ENCODE measurements at regions not wholly inside any gene's neighbourhood (a gene's known extent, or its start where the extent isn't known, plus 50 kb on each side); places are given as distances from the start of the nearest gene placed in this dataset.

DNA sequence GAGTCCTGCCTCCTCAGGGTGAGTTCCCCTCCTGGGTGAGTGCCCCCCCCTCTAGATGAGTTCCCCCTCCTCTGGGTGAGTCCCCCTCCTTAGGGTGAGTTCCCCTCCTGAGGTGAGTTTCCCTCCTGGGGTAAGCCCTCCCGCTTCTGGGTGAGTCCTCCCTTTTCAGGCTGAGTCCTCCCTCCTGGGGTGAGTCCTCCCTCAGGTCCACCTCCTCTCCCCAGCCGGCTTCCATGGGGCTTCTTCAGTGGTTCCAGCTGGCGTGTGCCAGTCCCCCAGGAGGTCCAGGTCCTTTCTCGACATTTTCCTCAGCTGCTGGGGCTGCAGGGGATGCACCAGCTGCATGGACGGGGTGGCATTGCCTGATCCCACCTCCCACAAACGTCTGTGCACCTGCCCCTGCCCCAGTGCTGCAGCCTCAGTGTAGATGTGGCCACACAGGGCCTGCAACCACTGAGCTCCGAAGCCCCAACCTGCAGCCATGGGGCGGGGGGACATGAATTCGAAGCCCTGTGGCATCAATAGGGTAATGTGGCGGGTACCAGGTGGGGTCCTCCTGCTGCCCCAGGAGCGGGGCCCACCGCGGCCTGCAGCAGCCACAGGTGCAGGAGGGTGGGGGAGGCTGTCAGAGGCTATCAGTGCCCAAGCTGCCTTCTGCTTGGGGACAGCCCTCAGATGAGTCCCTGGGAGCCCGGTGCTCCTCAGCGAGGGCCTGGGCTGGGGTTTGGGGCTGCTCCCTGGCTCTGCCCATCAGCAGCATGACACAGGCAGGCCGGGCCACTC, 101.3 kb upstream of the FGF3 start:
- no peaks in the 10 kb centered on the region; the same call in none of the 2 replicates for H3K27me3 ChIP-seq (replicated peaks; ENCODE audit: control insufficient read depth, insufficient read depth, low read length)
- no peak for DNase-seq (ENCODE audit: extremely low read depth, insufficient read length)
- no peaks in the 10 kb centered on the region for H3K36me3 ChIP-seq (ENCODE audit: control insufficient read depth, insufficient read depth, low read length)
- no peak for TF ChIP-seq CTCF (IDR thresholded peaks at IDR 0.05; ENCODE audit: insufficient read depth, low read length, poor library complexity, severe bottlenecking)
- no peak overlapping the region for H3K4me3 ChIP-seq (replicated peaks; ENCODE audit: low read depth, low read length)

DNA sequence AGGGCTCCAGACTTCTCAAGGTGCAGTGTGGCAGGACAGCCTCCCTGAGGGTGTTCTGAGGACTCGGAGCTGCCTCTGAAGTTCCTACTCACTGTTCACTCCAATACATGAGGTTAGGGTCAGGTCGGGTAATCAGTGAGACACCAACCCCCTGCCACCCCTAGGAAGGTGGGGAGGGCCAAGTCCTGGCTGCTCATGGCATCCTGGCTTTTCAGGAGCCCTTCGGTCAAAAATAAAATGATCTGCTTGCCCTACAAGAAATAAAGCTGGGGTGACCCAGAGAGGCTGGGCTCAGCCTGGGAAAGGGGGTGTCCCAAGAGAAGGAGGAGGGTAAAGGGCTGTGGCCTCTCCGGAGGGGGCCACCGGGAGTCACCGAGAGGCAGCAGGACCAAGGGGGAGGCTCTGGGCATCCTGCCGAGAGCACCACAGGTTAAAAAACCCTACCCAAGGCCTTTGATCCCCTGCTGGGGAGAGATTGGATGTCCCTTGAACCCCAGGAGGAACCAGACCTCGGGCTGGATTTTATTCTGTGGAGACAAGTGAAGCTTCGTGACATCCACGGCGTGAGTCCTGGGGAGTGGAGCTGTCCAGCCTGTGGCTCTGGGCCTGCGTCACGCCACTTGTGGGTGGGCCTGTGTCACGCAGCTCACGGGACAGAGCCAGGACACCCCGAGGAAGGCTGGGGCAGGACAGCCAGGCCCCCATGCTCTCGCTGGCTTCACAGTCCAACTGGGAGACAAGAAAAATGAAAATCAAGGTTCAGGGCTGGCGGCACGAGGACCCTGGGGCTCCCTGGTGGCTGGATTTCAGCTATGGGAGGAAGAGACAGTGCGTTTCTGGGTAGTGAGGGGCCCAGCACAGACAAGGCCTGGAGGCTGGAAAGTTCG, 102.2 kb upstream of the FGF3 start:
- no peak for TF ChIP-seq CTCF (IDR thresholded peaks at IDR 0.05; ENCODE audit: insufficient read depth, low read length, poor library complexity, severe bottlenecking)
- Histone ChIP-seq H3K36me3 (ENCODE audit: control insufficient read depth, insufficient read depth, low read length) (no peaks in the 10 kb centered on the region), H3K27me3 (replicated peaks; ENCODE audit: control insufficient read depth, insufficient read depth, low read length) (no peaks in the 10 kb centered on the region; the same call in none of the 2 replicates), H3K4me3 (replicated peaks; ENCODE audit: low read depth, low read length) (no peak overlapping the region)
- no peak for DNase-seq (ENCODE audit: extremely low read depth, insufficient read length)

DNA sequence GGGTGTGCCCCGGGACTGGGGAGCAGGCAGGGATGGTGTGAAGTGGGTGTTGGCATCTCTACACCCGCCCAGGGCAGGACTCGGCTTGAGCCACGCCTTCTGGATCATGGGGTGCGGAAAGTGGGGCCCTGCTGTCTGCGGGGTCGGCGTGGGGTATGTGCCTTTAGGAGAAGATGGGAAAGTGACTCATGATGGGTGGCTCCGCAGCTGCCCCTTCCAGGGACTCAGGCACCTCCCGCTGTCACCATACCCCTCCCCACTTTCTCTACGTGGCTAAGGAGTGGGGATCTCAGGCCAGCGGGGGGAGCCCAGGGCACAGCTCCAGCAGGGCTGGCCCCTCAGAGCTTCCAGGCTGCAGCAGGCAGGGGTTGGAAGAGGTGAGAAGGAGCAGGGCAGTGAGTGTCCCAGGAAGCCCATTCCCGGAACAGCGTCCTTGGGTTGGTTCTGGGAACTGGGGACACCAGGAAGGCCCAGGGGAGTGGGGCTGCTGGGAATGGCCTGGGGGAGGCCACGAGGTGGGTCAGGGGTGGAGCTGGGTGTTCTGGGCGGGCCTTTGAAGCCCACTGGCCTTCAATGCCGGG, 102.9 kb upstream of the FGF3 start:
- no peaks in the 10 kb centered on the region for H3K36me3 ChIP-seq (ENCODE audit: control insufficient read depth, insufficient read depth, low read length)
- no peak for TF ChIP-seq CTCF (IDR thresholded peaks at IDR 0.05; ENCODE audit: insufficient read depth, low read length, poor library complexity, severe bottlenecking)
- DNase-seq (ENCODE audit: extremely low read depth, insufficient read length) = no peak
- H3K27me3 ChIP-seq (replicated peaks; ENCODE audit: control insufficient read depth, insufficient read depth, low read length) = no peaks in the 10 kb centered on the region; the same call in none of the 2 replicates
- no peak overlapping the region for H3K4me3 ChIP-seq (replicated peaks; ENCODE audit: low read depth, low read length)

DNA sequence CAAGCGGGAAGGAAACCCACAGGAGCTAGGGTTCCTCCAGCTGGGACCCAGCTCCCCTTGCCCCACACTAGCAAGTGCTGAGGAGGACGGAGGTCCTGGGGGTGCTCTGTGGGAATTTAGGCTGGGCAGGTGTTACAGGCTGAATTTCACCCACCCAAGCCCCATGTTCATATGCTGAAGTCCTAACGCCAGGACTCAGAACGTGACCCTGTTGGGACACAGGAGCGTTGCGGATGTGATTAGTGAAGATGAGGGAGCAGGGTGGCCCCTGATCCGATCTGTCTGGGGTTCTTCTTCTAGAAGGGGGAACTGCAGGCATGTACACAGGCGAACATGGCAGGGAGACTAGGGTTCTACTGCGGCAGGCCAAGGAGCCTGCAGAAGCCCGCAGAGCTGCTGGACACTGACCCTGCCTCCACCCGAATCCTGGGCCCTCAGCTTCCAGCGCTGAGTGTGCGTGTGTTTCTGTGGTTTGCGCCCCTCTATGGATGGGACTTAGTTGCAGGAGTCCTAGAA, 103.4 kb upstream of the FGF3 start:
- no peak for DNase-seq (ENCODE audit: extremely low read depth, insufficient read length)
- no peaks in the 10 kb centered on the region for H3K36me3 ChIP-seq (ENCODE audit: control insufficient read depth, insufficient read depth, low read length)
- TF ChIP-seq CTCF (IDR thresholded peaks at IDR 0.05; ENCODE audit: insufficient read depth, low read length, poor library complexity, severe bottlenecking) = no peak
- no peaks in the 10 kb centered on the region; the same call in none of the 2 replicates for H3K27me3 ChIP-seq (replicated peaks; ENCODE audit: control insufficient read depth, insufficient read depth, low read length)
- no peak overlapping the region for H3K4me3 ChIP-seq (replicated peaks; ENCODE audit: low read depth, low read length)

DNA sequence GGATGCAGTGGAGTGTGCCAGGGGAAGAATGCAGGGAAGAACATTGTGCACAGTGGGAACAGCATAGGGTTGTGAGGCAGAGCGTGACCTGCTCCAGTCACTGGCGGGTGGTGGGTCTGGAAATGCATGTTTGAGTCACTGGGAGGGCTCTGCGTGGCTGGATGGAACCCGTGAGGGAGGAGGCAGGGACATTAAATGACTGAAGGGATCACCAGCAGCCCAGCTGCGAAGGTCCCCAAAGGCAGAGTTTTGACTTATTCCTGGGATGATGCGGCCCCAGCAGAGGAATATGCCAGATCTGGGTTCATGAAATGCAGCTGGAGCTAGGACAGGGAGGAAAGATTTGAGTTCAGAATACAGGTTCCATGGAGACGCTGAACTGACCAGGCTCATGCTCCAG, 104.0 kb upstream of the FGF3 start:
- H3K36me3 ChIP-seq (ENCODE audit: control insufficient read depth, insufficient read depth, low read length) = no peaks in the 10 kb centered on the region
- H3K27me3 ChIP-seq (replicated peaks; ENCODE audit: control insufficient read depth, insufficient read depth, low read length) = no peaks in the 10 kb centered on the region; the same call in none of the 2 replicates
- no peak overlapping the region for H3K4me3 ChIP-seq (replicated peaks; ENCODE audit: low read depth, low read length)
- TF ChIP-seq CTCF (IDR thresholded peaks at IDR 0.05; ENCODE audit: insufficient read depth, low read length, poor library complexity, severe bottlenecking) = no peak
- DNase-seq (ENCODE audit: extremely low read depth, insufficient read length) = no peak
